ENCODE measurements at regions not wholly inside any gene's neighbourhood (a gene's known extent, or its start where the extent isn't known, plus 50 kb on each side); places are given as distances from the start of the nearest gene placed in this dataset.
"Not testable (repeated sequence)": the region's sequence is repeated elsewhere in the genome, so short reads cannot be mapped to it uniquely, and the experiment has no call there.

DNA sequence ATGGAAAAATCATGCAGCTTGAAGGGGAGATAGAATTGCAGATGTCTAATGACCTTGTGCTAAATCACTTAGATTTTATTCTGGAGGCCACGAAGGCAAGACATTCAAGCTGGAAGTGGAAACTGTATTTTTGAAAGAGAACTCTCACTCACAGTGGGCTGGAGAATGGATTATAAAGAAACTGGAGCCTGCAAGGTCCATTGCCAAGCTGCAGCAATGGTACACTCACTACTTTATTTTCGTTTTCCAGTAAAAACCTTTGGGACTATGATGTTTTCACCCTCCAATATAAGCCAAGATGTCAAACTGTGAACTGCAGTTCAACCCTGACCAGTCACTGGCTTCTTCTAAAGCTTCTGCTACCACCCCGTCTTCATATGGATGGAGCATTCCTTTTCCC lies 62.0 kb downstream of the SKIDA1 start:
- no peak overlapping the region for H3K27ac ChIP-seq (ENCODE audit: low read depth, low read length, severe bottlenecking)
- H3K36me3 ChIP-seq (ENCODE audit: control insufficient read depth, insufficient read depth, low read length): no peaks in the 10 kb centered on the region
- no peak overlapping the region for H3K4me3 ChIP-seq (ENCODE audit: extremely low read depth, insufficient read depth, low read length, poor library complexity, severe bottlenecking)
- H3K4me1 ChIP-seq (ENCODE audit: control insufficient read depth, insufficient read depth, low read length, poor library complexity, severe bottlenecking): peaks cover 10% of the 10 kb centered on the region
- 57 to 84% methylated on average over 1 to 3 of the region's 3 CpGs for WGBS, 2 experiments (ENCODE audit: insufficient coverage in 2 of 2)
- no peaks in the 10 kb centered on the region for H3K9me3 ChIP-seq (ENCODE audit: control insufficient read depth, low read length)

DNA sequence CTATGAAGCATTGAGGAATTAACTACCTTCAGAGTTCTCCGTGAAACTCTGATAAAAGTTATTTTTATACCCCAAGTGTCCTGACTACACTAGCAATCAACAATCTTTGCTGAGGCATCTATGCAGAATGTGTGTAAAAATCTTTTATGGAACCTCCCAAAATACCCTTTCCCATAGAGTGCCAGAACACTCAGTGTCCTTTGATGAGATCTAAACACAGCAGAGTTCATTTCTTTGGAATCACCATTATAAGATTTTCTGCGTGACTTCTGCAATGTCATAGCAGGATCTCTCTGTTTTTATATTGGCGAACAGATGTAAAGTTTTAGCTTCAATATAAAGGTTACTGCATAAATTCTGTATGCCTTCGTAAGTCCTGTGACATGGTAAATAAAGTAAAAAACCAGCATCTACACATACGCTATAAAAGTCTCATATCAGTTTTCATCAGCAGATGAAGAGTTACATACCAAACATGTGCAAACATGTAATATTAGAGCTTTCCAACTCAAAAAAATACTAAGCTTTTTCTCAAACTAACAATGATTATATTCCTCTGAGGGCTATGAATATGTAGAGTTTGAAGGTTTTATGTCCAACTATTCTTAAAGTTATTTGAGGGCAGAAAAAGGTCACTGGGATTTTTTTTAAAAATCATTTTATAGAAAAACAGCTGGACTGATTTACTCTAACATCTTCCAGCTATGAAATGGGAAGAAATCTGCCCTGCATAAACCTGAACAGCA lies 67.2 kb downstream of the SKIDA1 start:
- 100% methylated on average over 2 of the region's 5 CpGs; no CpG with 5 or more reads in 1 of the 2 experiments for WGBS, 2 experiments (ENCODE audit: insufficient coverage in 2 of 2)
- no peak overlapping the region for H3K27ac ChIP-seq (ENCODE audit: low read depth, low read length, severe bottlenecking)
- H3K4me3 ChIP-seq (ENCODE audit: extremely low read depth, insufficient read depth, low read length, poor library complexity, severe bottlenecking): no peak overlapping the region
- peaks cover 9% of the 10 kb centered on the region for H3K9me3 ChIP-seq (ENCODE audit: control insufficient read depth, low read length)
- H3K4me1 ChIP-seq (ENCODE audit: control insufficient read depth, insufficient read depth, low read length, poor library complexity, severe bottlenecking): no peaks in the 10 kb centered on the region
- no peaks in the 10 kb centered on the region for H3K36me3 ChIP-seq (ENCODE audit: control insufficient read depth, insufficient read depth, low read length)

DNA sequence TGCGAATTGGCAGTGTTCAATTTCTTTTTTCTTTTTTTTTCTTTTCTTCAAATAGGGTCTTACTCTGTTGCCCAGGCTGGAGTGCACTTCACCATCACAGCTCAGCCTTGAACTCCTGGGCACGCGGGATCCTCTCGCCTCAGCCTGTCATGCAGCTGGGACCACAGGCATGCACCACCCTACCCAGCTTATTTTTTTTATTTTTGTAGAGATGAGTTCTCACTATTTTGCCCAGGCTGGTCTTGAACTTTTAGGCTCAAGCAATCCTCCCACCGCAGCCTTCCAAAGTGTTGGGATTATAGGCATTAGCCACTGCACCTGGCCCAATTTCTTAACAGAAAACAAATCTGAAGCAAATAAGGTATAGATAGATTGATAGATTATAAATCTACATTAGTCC lies 69.3 kb downstream of the SKIDA1 start:
- Histone ChIP-seq H3K9me3 (ENCODE audit: control insufficient read depth, low read length) (peaks cover 9% of the 10 kb centered on the region), H3K27ac (ENCODE audit: low read depth, low read length, severe bottlenecking) (no peak overlapping the region), H3K4me3 (ENCODE audit: extremely low read depth, insufficient read depth, low read length, poor library complexity, severe bottlenecking) (no peak overlapping the region), H3K36me3 (ENCODE audit: control insufficient read depth, insufficient read depth, low read length) (no peaks in the 10 kb centered on the region), H3K4me1 (ENCODE audit: control insufficient read depth, insufficient read depth, low read length, poor library complexity, severe bottlenecking) (no peaks in the 10 kb centered on the region)
- 85 to 100% methylated on average over 3 of the region's 5 CpGs for WGBS, 2 experiments (ENCODE audit: insufficient coverage in 2 of 2)

GRCh38 chr10:21452203-21452602 lies 73.3 kb downstream of the SKIDA1 start:
- Histone ChIP-seq H3K9me3 (ENCODE audit: control insufficient read depth, low read length) (peaks cover 9% of the 10 kb centered on the region), H3K4me1 (ENCODE audit: control insufficient read depth, insufficient read depth, low read length, poor library complexity, severe bottlenecking) (no peaks in the 10 kb centered on the region), H3K27ac (ENCODE audit: low read depth, low read length, severe bottlenecking) (no peak overlapping the region), H3K36me3 (ENCODE audit: control insufficient read depth, insufficient read depth, low read length) (no peaks in the 10 kb centered on the region), H3K4me3 (ENCODE audit: extremely low read depth, insufficient read depth, low read length, poor library complexity, severe bottlenecking) (no peak overlapping the region)
- 73 to 100% methylated on average over 2 of the region's 3 CpGs for WGBS, 2 experiments (ENCODE audit: insufficient coverage in 2 of 2)

DNA sequence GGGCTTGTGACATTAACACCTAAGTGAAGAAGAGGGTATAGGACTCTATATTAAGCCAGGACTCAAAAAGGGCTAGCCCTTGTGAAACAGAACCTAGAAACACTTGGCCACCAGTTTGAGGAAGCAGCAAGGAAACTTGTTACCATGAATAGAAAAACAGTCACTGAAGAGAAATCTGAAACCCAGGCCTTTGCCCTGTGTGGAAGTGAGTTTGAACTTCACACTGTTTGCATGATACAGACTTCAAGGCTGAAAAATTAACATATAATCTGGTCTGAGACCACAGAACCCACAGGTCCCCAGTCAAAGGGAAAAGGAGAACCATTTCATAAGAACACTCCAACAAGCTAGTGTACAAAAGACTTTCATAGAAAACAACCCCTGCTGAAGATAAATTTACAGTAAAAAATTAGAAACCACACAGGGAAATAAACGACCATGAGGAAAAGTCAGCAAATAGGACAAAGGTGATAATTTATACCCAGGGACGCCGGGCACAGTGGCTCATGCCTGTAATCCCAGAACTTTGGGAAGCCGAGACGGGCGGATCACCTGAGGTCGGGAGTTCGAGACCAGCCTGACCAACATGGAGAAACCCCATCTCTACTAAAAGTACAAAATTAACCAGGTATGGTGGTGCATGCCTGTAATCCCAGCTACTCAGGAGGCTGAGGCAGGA lies 76.1 kb downstream of the SKIDA1 start:
- 71 to 94% methylated on average over 2 to 3 of the region's 8 CpGs for WGBS, 2 experiments (ENCODE audit: insufficient coverage in 2 of 2)
- Histone ChIP-seq H3K27ac (ENCODE audit: low read depth, low read length, severe bottlenecking) (no peak overlapping the region), H3K4me3 (ENCODE audit: extremely low read depth, insufficient read depth, low read length, poor library complexity, severe bottlenecking) (no peak overlapping the region), H3K4me1 (ENCODE audit: control insufficient read depth, insufficient read depth, low read length, poor library complexity, severe bottlenecking) (no peaks in the 10 kb centered on the region), H3K9me3 (ENCODE audit: control insufficient read depth, low read length) (no peaks in the 10 kb centered on the region), H3K36me3 (ENCODE audit: control insufficient read depth, insufficient read depth, low read length) (no peaks in the 10 kb centered on the region)

- H3K9me3 ChIP-seq (ENCODE audit: control insufficient read depth, low read length): no peaks in the 10 kb centered on the region
- no peak overlapping the region for H3K27ac ChIP-seq (ENCODE audit: low read depth, low read length, severe bottlenecking)
- no peaks in the 10 kb centered on the region for H3K36me3 ChIP-seq (ENCODE audit: control insufficient read depth, insufficient read depth, low read length)
- H3K4me1 ChIP-seq (ENCODE audit: control insufficient read depth, insufficient read depth, low read length, poor library complexity, severe bottlenecking): no peaks in the 10 kb centered on the region
- 75 to 100% methylated on average over 1 of the region's 1 CpG for WGBS, 2 experiments (ENCODE audit: insufficient coverage in 2 of 2)
- no peak overlapping the region for H3K4me3 ChIP-seq (ENCODE audit: extremely low read depth, insufficient read depth, low read length, poor library complexity, severe bottlenecking)
Observed at GRCh38 chr10:21445163-21445562, 80.3 kb downstream of the SKIDA1 start.

DNA sequence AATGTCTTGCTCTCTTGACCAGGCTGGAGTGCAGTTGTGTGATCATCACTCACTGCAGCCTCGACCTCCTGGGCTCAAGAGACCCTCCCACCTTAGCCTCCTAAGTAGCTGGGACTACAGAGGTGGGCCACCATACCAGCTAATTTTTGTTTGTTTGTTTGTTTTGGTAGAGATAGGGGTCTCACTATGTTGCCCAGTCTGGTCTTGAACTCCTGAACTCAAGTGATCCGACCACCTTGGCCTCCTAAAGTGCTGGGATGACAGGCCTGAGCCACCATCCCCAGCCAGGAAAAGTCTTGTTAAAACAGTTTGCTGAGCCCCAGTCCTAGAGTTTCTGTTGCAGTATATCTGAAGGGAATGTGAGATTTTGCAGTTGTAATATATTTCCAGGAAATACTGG lies 83.9 kb downstream of the SKIDA1 start:
- Histone ChIP-seq H3K36me3 (ENCODE audit: control insufficient read depth, insufficient read depth, low read length) (no peaks in the 10 kb centered on the region), H3K27ac (ENCODE audit: low read depth, low read length, severe bottlenecking) (no peak overlapping the region), H3K9me3 (ENCODE audit: control insufficient read depth, low read length) (no peaks in the 10 kb centered on the region), H3K4me3 (ENCODE audit: extremely low read depth, insufficient read depth, low read length, poor library complexity, severe bottlenecking) (no peak overlapping the region), H3K4me1 (ENCODE audit: control insufficient read depth, insufficient read depth, low read length, poor library complexity, severe bottlenecking) (no peaks in the 10 kb centered on the region)
- WGBS, 2 experiments (ENCODE audit: insufficient coverage in 2 of 2): 95 to 100% methylated on average over 1 to 2 of the region's 2 CpGs

- H3K9me3 ChIP-seq (ENCODE audit: control insufficient read depth, low read length); H3K36me3 ChIP-seq (ENCODE audit: control insufficient read depth, insufficient read depth, low read length); H3K4me3 ChIP-seq (ENCODE audit: extremely low read depth, insufficient read depth, low read length, poor library complexity, severe bottlenecking); H3K4me1 ChIP-seq (ENCODE audit: control insufficient read depth, insufficient read depth, low read length, poor library complexity, severe bottlenecking); H3K27ac ChIP-seq (ENCODE audit: low read depth, low read length, severe bottlenecking): not testable (repeated sequence)
- WGBS, 2 experiments (ENCODE audit: insufficient coverage in 2 of 2): 70 to 86% methylated on average over 2 to 7 of the region's 10 CpGs
Observed at GRCh38 chr10:21438914-21439313, 86.6 kb downstream of the SKIDA1 start.

DNA sequence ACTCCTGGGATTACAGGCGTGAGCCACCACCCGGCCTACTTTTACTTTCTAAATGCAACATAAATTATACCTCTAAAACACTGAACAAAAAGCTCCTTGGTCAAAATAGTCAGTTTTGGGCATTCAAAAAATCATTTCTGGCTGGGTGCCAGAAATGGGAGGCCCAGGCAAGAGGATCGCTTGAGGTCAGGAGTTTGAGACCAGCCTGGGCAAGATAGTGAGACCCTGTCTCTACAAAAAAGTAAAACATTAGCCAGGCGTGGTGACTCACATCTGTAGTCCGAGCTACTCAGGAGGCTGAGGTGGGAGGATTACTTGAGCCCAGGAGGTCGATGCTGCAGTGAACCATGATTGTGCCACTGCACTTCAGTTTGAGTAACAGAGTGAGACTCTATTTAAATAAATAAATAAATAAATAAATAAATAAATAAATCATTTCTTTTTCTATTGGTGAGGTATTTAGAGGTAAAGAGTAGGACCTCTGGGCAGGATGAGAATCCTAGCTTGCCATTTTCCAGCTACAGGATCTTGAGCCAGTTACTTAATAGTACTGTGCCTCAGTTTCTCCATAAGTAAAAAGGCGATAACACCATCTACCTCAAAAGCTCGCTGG lies 87.6 kb downstream of the SKIDA1 start:
- 91 to 93% methylated on average over 5 to 6 of the region's 8 CpGs for WGBS, 2 experiments (ENCODE audit: insufficient coverage in 2 of 2)
- H3K27ac ChIP-seq (ENCODE audit: low read depth, low read length, severe bottlenecking): no peak overlapping the region
- H3K4me1 ChIP-seq (ENCODE audit: control insufficient read depth, insufficient read depth, low read length, poor library complexity, severe bottlenecking): no peaks in the 10 kb centered on the region
- no peaks in the 10 kb centered on the region for H3K36me3 ChIP-seq (ENCODE audit: control insufficient read depth, insufficient read depth, low read length)
- H3K9me3 ChIP-seq (ENCODE audit: control insufficient read depth, low read length): no peaks in the 10 kb centered on the region
- no peak overlapping the region for H3K4me3 ChIP-seq (ENCODE audit: extremely low read depth, insufficient read depth, low read length, poor library complexity, severe bottlenecking)

GRCh38 chr10:21432266-21432665 lies 93.2 kb downstream of the SKIDA1 start:
- Histone ChIP-seq H3K27ac (ENCODE audit: low read depth, low read length, severe bottlenecking) (no peak overlapping the region), H3K9me3 (ENCODE audit: control insufficient read depth, low read length) (peaks cover 6% of the 10 kb centered on the region), H3K4me3 (ENCODE audit: extremely low read depth, insufficient read depth, low read length, poor library complexity, severe bottlenecking) (no peak overlapping the region), H3K36me3 (ENCODE audit: control insufficient read depth, insufficient read depth, low read length) (no peaks in the 10 kb centered on the region), H3K4me1 (ENCODE audit: control insufficient read depth, insufficient read depth, low read length, poor library complexity, severe bottlenecking) (peaks cover 5% of the 10 kb centered on the region)
- WGBS, 2 experiments (ENCODE audit: insufficient coverage in 2 of 2): no CpG with 5 or more reads among the region's 1 CpG

- 89 to 90% methylated on average over 2 of the region's 2 CpGs for WGBS, 2 experiments (ENCODE audit: insufficient coverage in 2 of 2)
- H3K4me1 ChIP-seq (ENCODE audit: control insufficient read depth, insufficient read depth, low read length, poor library complexity, severe bottlenecking): peaks cover 5% of the 10 kb centered on the region
- no peak overlapping the region for H3K27ac ChIP-seq (ENCODE audit: low read depth, low read length, severe bottlenecking)
Observed at GRCh38 chr10:21431799-21432198, 93.7 kb downstream of the SKIDA1 start.

More at GRCh38 chr10:21431799-21432198, 93.7 kb downstream of the SKIDA1 start:
- Histone ChIP-seq H3K9me3 (ENCODE audit: control insufficient read depth, low read length) (peaks cover 11% of the 10 kb centered on the region), H3K4me3 (ENCODE audit: extremely low read depth, insufficient read depth, low read length, poor library complexity, severe bottlenecking) (no peak overlapping the region), H3K36me3 (ENCODE audit: control insufficient read depth, insufficient read depth, low read length) (no peaks in the 10 kb centered on the region)

Data from mesodermal cell (in vitro differentiated cells).